Lower leg skin (tissue), 4 donors: ENCODE measurements at regions not wholly inside any gene's neighbourhood (a gene's known extent, or its start where the extent isn't known, plus 50 kb on each side); places are given as distances from the start of the nearest gene placed in this dataset.

ENCODE experiments used
- DNase-seq, 2 donors: peaks; one replicate each; pipeline ENCODE4 v3.0.0-alpha.2; 2019; ENCODE audit warnings: low spot score in 2 of 2
- H3K4me3 ChIP-seq: fragments of 200-600 bp; sonication (generic); 2 replicates; pipeline ENCODE4 v1.5.1; 2017; ENCODE audit warnings: mild to moderate bottlenecking, low read depth; ENCODE audit not compliant: poor library complexity, severe bottlenecking
- CTCF ChIP-seq, 3 donors: fragments of 450-650 bp; IDR thresholded peaks; one replicate each; pipeline ENCODE4 v1.5.1; 2016; ENCODE audit warnings: antibody characterized with exemption in 3 of 3, mild to moderate bottlenecking in 3 of 3, moderate library complexity in 2 of 3
- POLR2A ChIP-seq, 2 donors: fragments of 450-650 bp; IDR thresholded peaks; one replicate each; pipeline ENCODE4 v1.6.1; 2016 to 2017; ENCODE audit warnings: antibody characterized with exemption in 2 of 2, mild to moderate bottlenecking in 1 of 2, moderate library complexity in 1 of 2
- WGBS, 2 donors: methylation state at CpG; one replicate each; pipeline ENCODE4 v1.1.5; 2018; 5-methylcytosine and 5-hydroxymethylcytosine counted together
- intact Hi-C: fragments of 100-400 bp; cut with DNase I; formaldehyde crosslinking; loops from one replicate; pipeline ENCODE4 v1.15.0; 2023; ENCODE audit warnings: low total_unique reads

- DNase-seq = no peak
- TF ChIP-seq CTCF (IDR thresholded peaks at IDR 0.05) (no peak), POLR2A (IDR thresholded peaks at IDR 0.05) (no peak)
- intact Hi-C loops = no loop called here
- no peak overlapping the region for H3K4me3 ChIP-seq
- whole genome bisulfite sequencing, 2 donors = 28 to 31% methylated on average over 6 of the region's 6 CpGs
Observed at GRCh38 chr6:48764286-48765044, 653.5 kb upstream of the PTCHD4 start.

- TF ChIP-seq POLR2A (IDR thresholded peaks at IDR 0.05) (no peak), CTCF (IDR thresholded peaks at IDR 0.05) (no peak)
- intact Hi-C loops = no loop called here
- no peak for DNase-seq
- 79 to 88% methylated on average over 1 of the region's 1 CpG for WGBS, 2 donors
- H3K4me3 ChIP-seq = no peak overlapping the region
Observed at GRCh38 chr6:48757661-48758060, 646.7 kb upstream of the PTCHD4 start.

GRCh38 chr6:48755315-48755714 is 644.3 kb upstream of the PTCHD4 start:
- H3K4me3 ChIP-seq = no peak overlapping the region
- 62 to 71% methylated on average over 3 of the region's 3 CpGs for WGBS, 2 donors
- intact Hi-C loops = no loop called here
- DNase-seq = no peak
- no peak for TF ChIP-seq POLR2A (IDR thresholded peaks at IDR 0.05)
- no peak for TF ChIP-seq CTCF (IDR thresholded peaks at IDR 0.05)

GRCh38 chr6:48754641-48755040 is 643.6 kb upstream of the PTCHD4 start:
- no peak for DNase-seq
- intact Hi-C loops = no loop called here
- TF ChIP-seq CTCF (IDR thresholded peaks at IDR 0.05) = no peak
- no peak overlapping the region for H3K4me3 ChIP-seq
- WGBS, 2 donors = 28 to 34% methylated on average over 3 of the region's 3 CpGs

- WGBS, 2 donors = 74 to 77% methylated on average over 2 of the region's 2 CpGs
- intact Hi-C loops = no loop called here
- no peak for DNase-seq
- no peak overlapping the region for H3K4me3 ChIP-seq
- TF ChIP-seq CTCF (IDR thresholded peaks at IDR 0.05) = no peak
- no peak for TF ChIP-seq POLR2A (IDR thresholded peaks at IDR 0.05)
Observed at GRCh38 chr6:48750861-48751260, 639.9 kb upstream of the PTCHD4 start.

- H3K4me3 ChIP-seq = no peak overlapping the region
- intact Hi-C loops = no loop called here
- DNase-seq = no peak
- TF ChIP-seq CTCF (IDR thresholded peaks at IDR 0.05) (no peak), POLR2A (IDR thresholded peaks at IDR 0.05) (no peak)
Observed at GRCh38 chr6:48747471-48747870, 636.5 kb upstream of the PTCHD4 start.
